NOMO-1 (cell line): ENCODE measurements at regions not wholly inside any gene's neighbourhood (a gene's known extent, or its start where the extent isn't known, plus 50 kb on each side); places are given as distances from the start of the nearest gene placed in this dataset.

Experiments used
- DNase-seq, 2 experiments: peaks; one replicate each; lab custom pipeline; 2025; ENCODE audit not compliant: unreplicated experiment in 2 of 2; lab: John Stamatoyannopoulos, UW

DNA sequence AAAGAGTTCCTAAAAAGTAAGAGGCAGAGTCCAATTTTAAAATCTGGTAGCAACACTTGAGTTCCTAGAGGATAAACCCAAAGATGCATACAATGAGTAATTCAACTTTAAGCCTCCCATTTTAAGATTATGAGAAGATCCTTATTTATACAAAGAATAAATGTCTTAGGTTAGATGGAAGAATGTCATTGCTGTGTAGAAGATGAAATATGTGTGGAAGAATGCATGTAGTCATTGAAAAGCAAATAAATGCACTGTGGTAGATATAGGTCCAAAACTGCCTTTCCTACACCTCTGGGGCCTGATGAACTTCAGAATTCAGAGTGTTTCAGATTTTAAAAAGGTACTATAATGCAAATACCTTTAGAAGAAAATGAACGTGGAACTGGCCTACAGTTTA, 58.7 kb upstream of the LRP1B start:
- DNase-seq: no peak

DNA sequence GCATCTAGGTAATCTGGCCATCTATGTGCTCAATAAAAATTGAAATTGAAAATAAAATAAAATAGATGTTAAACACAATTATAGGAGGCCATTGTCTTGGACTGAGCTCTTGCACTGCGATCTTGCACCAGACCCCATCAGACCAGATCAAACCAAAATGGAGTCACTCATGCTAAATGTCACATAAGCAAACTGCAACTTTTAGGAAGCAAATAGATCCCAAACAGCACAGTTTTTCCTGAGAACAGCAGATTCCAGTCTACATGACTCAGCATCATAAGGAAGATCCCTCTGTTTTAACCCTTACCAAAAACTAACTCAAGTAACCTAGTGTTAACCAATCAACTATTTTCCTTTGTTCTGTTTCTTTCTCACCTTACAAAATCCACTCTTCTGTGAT, 57.7 kb upstream of the LRP1B start:
- DNase-seq: no peak

DNA sequence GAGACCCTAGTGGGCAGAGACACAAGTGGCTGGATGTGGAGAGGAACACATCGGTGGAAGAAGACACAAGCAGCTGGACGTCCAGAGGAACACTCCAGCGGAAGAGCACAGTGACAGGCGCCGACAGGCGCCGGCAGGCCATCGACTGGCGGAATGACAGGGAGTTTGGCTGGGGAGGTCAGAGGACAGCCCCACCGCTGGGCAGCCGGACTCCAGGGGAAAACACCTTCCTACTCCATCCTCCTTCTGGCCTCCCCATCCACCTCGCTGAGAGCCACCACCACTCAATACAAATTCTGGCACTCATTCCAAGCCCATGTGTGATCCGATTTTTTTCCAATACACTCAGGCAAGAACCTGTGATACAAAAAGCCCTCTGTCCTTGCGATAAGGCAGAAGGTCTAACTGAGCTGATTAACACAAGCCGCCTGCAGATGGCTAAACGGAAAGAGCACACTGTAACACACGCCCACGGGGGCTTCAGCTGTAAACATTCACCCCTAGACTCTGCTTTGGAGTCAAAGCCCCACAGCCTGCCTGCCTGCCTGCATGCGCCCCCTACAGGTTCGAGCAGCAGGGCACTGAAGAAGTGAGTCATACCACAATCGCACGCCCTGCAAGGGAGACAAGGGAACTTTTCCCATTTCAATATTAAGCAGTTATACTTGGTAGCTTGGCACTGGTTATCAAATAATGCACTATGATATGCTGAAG, 50.2 kb upstream of the LRP1B start:
- DNase-seq: no peak
